Activated CD8-positive, alpha-beta memory T cell treated with anti-CD3 and anti-CD28 coated beads, Interleukin-2, amount 50 U/mL, for 48 hours (primary cell): ENCODE measurements at regions not wholly inside any gene's neighbourhood (a gene's known extent, or its start where the extent isn't known, plus 50 kb on each side); places are given as distances from the start of the nearest gene placed in this dataset.
"Not testable (repeated sequence)": the region's sequence is repeated elsewhere in the genome, so short reads cannot be mapped to it uniquely, and the experiment has no call there.

Experiments used
- DNase-seq: peaks from one replicate; pipeline ENCODE4 v3.0.0-alpha.2; 2020

- DNase-seq, result no peak
These were observed 335.7 kb downstream of the SQOR start for GRCh38 chr15:45970542-45970941.

- no peak for DNase-seq
These were observed 345.5 kb downstream of the SQOR start for GRCh38 chr15:45980366-45980765.

GRCh38 chr15:45981625-45982024 is 346.8 kb downstream of the SQOR start:
- DNase-seq, result no peak

GRCh38 chr15:45991863-45992262 is 357.0 kb downstream of the SQOR start:
- DNase-seq, result no peak

- DNase-seq, result no peak
These were observed 358.2 kb downstream of the SQOR start for GRCh38 chr15:45993072-45993471.

GRCh38 chr15:45993508-45993907 is 358.7 kb downstream of the SQOR start:
- no peak for DNase-seq

GRCh38 chr15:45995800-45996199 is 361.0 kb downstream of the SQOR start:
- DNase-seq, result no peak

GRCh38 chr15:46014532-46014931 is 379.7 kb downstream of the SQOR start:
- no peak for DNase-seq

- no peak for DNase-seq
These were observed 399.9 kb downstream of the SQOR start for GRCh38 chr15:46034755-46035154.

GRCh38 chr15:46039703-46040102 is 404.9 kb downstream of the SQOR start:
- no peak for DNase-seq

GRCh38 chr15:46041905-46042304 is 407.1 kb downstream of the SQOR start:
- no peak for DNase-seq

- no peak for DNase-seq
These were observed 425.2 kb downstream of the SQOR start for GRCh38 chr15:46059921-46060594.

- no peak for DNase-seq
These were observed 426.2 kb downstream of the SQOR start for GRCh38 chr15:46061002-46061401.

GRCh38 chr15:46077220-46077619 is 442.4 kb downstream of the SQOR start:
- DNase-seq, result no peak

- DNase-seq, result no peak
These were observed 444.2 kb downstream of the SQOR start for GRCh38 chr15:46079046-46079445.

- no peak for DNase-seq
These were observed 445.2 kb downstream of the SQOR start for GRCh38 chr15:46080016-46080415.

- DNase-seq, result no peak
These were observed 453.9 kb downstream of the SQOR start for GRCh38 chr15:46088486-46089445.

GRCh38 chr15:46089467-46089935 is 454.7 kb downstream of the SQOR start:
- DNase-seq, result no peak

- no peak for DNase-seq
These were observed 457.1 kb downstream of the SQOR start for GRCh38 chr15:46091860-46092450.

GRCh38 chr15:46098006-46098405 is 463.2 kb downstream of the SQOR start:
- not testable (repeated sequence) for DNase-seq

- DNase-seq, result no peak
These were observed 475.9 kb downstream of the SQOR start for GRCh38 chr15:46110755-46111154.

- DNase-seq, result no peak
These were observed 476.9 kb downstream of the SQOR start for GRCh38 chr15:46111730-46112129.

- no peak for DNase-seq
These were observed 482.2 kb downstream of the SQOR start for GRCh38 chr15:46117071-46117470.

- DNase-seq, result no peak
These were observed 485.9 kb downstream of the SQOR start for GRCh38 chr15:46120713-46121112.
